ENCODE measurements at regions not wholly inside any gene's neighbourhood (a gene's known extent, or its start where the extent isn't known, plus 50 kb on each side); places are given as distances from the start of the nearest gene placed in this dataset.
A peak's percentile ranks its signal among the peaks of the same experiment; 100 is the strongest.

GRCh38 chr2:15722980-15723379 is 131.3 kb downstream of the DDX1 start:
- Histone ChIP-seq H3K27ac (no peak overlapping the region), H3K27me3 (ENCODE audit: insufficient read depth, low read depth, severe bottlenecking) (no peaks in the 10 kb centered on the region), H3K36me3 (no peaks in the 10 kb centered on the region), H3K9me3 (ENCODE audit: severe bottlenecking) (no peaks in the 10 kb centered on the region), H3K4me3 (ENCODE audit: low read depth, low read length) (no peak overlapping the region)
- TF ChIP-seq, protein P1, sequence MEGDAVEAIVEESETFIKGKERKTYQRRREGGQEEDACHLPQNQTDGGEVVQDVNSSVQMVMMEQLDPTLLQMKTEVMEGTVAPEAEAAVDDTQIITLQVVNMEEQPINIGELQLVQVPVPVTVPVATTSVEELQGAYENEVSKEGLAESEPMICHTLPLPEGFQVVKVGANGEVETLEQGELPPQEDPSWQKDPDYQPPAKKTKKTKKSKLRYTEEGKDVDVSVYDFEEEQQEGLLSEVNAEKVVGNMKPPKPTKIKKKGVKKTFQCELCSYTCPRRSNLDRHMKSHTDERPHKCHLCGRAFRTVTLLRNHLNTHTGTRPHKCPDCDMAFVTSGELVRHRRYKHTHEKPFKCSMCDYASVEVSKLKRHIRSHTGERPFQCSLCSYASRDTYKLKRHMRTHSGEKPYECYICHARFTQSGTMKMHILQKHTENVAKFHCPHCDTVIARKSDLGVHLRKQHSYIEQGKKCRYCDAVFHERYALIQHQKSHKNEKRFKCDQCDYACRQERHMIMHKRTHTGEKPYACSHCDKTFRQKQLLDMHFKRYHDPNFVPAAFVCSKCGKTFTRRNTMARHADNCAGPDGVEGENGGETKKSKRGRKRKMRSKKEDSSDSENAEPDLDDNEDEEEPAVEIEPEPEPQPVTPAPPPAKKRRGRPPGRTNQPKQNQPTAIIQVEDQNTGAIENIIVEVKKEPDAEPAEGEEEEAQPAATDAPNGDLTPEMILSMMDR (IDR thresholded peaks at IDR 0.05; ENCODE audit: low read depth, low read length): no peak
- no peak for DNase-seq

DNA sequence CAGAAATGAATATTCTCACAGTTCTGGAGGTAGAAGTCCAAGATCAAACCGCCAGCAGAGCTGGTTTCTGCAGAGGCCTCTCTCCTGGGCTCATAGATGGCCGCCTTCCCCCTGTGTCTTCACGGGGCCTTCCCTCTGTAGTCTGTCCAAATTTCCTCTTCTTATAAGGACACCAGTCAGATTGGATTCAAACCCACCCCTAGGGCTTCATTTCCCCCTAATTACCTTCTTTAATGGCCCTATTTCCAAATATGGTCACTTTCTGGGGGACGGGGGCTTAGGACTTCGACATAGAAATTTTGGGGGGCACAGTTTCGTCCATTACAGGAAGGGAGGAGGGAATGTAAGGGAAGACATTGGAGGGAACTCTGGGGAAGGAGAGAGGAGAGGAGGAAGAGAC is 132.6 kb downstream of the DDX1 start:
- no peak overlapping the region for H3K4me3 ChIP-seq (ENCODE audit: low read depth, low read length)
- no peaks in the 10 kb centered on the region for H3K36me3 ChIP-seq
- no peaks in the 10 kb centered on the region for H3K9me3 ChIP-seq (ENCODE audit: severe bottlenecking)
- no peak for DNase-seq
- H3K27me3 ChIP-seq (ENCODE audit: insufficient read depth, low read depth, severe bottlenecking): no peaks in the 10 kb centered on the region
- TF ChIP-seq, protein P1 (IDR thresholded peaks at IDR 0.05; ENCODE audit: low read depth, low read length): no peak
- no peak overlapping the region for H3K27ac ChIP-seq

- Histone ChIP-seq H3K27ac (no peak overlapping the region), H3K9me3 (ENCODE audit: severe bottlenecking) (no peaks in the 10 kb centered on the region), H3K36me3 (no peaks in the 10 kb centered on the region), H3K4me3 (ENCODE audit: low read depth, low read length) (no peak overlapping the region), H3K27me3 (ENCODE audit: insufficient read depth, low read depth, severe bottlenecking) (no peaks in the 10 kb centered on the region)
- TF ChIP-seq, protein P1 (IDR thresholded peaks at IDR 0.05; ENCODE audit: low read depth, low read length): no peak
- no peak for DNase-seq
Measured at GRCh38 chr2:15725101-15725781, 133.6 kb downstream of the DDX1 start.

- no peaks in the 10 kb centered on the region for H3K9me3 ChIP-seq (ENCODE audit: severe bottlenecking)
- H3K36me3 ChIP-seq: no peaks in the 10 kb centered on the region
- H3K27ac ChIP-seq: peak overlapping the region; percentile 3; the same call in 1 of the 2 replicates
- H3K27me3 ChIP-seq (ENCODE audit: insufficient read depth, low read depth, severe bottlenecking): no peaks in the 10 kb centered on the region
- H3K4me3 ChIP-seq (ENCODE audit: low read depth, low read length): no peak overlapping the region
- no peak for DNase-seq
- TF ChIP-seq, protein P1 (IDR thresholded peaks at IDR 0.05; ENCODE audit: low read depth, low read length): no peak
Measured at GRCh38 chr2:15725782-15726112, 134.1 kb downstream of the DDX1 start.

DNA sequence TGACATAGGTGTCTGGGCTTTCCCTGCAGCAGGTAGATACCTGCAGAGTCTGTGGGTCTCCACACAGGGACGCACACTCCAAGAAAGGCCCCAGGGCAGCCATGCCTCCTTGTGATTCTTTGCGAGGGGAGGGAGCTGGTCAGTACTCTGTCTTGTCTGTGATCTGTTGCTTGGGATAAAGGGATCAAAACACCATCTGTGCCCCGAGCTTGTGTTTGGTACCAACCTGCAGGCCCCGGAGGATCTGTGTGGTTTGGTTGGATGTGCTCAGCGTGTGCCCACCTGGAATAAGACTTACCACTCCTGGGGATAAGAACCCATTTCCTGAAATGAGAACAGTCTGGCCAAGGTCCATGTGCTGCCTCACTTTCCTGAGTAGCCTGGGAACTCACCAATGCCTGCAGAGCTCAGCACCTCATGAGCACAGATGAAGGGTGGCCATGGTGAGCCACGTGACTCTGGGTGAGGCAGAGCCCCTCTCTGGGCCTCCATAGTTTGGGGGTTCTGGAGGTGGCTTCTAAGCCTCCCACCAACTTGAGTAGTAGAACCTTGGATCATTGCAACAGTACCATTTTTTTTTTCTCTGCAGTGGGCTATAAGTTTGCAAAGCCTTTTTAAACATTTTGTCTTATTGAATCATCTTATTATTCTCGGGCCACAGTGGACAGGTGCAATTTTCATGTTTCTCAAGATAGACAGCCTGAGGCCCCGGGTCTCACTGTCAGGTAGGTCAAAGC is 134.8 kb downstream of the DDX1 start:
- no peaks in the 10 kb centered on the region for H3K9me3 ChIP-seq (ENCODE audit: severe bottlenecking)
- H3K36me3 ChIP-seq: no peaks in the 10 kb centered on the region
- H3K27me3 ChIP-seq (ENCODE audit: insufficient read depth, low read depth, severe bottlenecking): no peaks in the 10 kb centered on the region
- no peak overlapping the region for H3K4me3 ChIP-seq (ENCODE audit: low read depth, low read length)
- TF ChIP-seq, protein P1 (IDR thresholded peaks at IDR 0.05; ENCODE audit: low read depth, low read length): no peak
- peak; percentile 50 for DNase-seq
- H3K27ac ChIP-seq: peak overlapping the region; percentile 3; the same call in 1 of the 2 replicates
